Cerebellar nuclear complex (tissue), 1 donor: ENCODE measurements at regions not wholly inside any gene's neighbourhood (a gene's known extent, or its start where the extent isn't known, plus 50 kb on each side); places are given as distances from the start of the nearest gene placed in this dataset.
"Not testable (repeated sequence)": the region's sequence is repeated elsewhere in the genome, so short reads cannot be mapped to it uniquely, and the experiment has no call there.

ENCODE experiments used
- DNase-seq, 2 experiments: peaks; one replicate each; lab custom pipeline; 2025; lab: John Stamatoyannopoulos, UW

DNA sequence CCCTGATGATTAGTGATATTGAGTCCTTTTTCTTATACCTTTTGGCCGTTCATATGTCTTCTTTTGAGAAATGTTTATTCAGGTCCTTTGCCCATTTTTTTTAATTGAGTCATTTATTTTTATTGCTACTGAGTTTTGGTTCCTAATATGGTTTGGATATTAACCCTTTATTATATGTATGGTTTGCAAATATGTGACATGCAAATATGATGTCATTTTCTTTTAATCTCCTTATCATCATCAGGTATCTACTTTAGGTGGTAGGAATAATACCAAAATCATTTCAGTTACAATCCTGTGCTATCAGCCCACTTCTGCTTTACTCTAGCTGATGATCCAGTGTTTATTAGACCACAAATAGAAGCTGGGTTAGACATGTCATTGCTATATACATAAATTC, 102.3 kb upstream of the TRPC7 start:
- no peak for DNase-seq

DNA sequence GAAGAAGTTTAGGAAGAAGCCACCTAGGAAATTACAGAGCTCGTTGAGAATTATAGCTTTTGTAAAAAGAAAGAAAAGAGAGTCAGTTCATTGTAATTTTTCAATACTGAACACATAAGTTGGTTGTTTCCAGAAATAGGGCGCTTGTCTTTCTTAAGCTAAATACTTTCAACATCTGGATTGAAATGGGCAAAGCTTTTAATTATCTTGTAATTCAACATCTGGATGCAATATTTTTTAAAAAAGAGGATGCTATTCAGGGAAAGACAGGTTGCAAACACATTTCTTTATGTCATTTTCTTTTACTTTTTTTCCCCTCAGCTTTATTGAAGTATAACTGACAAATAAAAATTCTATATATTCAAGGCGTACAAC, 100.7 kb upstream of the TRPC7 start:
- DNase-seq: no peak

DNA sequence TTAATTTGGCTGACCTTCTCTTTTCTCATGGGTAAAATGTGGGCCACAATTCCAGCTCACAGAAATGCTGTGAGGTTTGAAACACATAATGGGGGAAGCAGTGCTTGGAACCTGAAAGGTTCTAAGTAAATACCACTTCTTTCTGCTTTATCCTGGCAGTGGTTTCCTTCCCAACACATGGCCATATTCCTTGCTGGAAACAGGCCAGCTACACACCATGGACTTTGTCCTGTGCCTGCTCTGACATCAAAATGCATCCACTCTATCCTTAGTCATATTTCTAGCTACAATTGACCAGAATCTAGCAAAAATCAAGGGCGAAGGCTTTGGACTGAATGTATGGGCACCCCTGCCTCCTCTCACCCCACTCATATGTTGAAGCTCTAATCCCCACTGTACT, 93.1 kb upstream of the TRPC7 start:
- no peak for DNase-seq

DNA sequence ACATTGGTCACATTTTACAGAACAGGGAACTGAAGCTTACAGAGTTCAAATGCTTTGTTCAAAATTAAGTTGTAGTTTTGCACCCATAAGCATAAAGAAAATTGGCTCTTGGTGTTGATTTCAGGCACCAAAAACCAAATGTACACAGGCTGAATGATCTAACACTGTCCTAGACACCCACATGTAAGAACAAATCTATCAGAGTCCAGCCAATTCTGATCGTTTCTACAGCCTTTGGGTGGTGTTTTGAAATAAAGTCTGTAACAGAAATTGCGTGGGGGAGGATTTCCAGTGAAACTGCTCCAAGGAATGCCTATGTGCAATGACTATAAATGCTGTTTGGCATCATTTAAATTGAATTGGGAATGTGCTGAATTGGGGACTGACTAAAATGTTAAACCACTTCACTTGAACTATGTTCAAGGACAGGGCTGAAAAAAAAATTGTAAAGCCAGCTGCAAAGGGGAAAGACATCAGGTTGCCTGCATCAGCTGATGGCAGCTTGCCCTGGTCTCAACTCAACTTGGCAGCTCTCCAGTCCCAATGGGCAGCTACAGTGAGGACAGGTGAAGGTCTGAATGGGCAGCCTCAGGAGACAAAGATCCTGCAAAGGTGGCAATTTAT, 92.2 kb upstream of the TRPC7 start:
- DNase-seq: no peak

DNA sequence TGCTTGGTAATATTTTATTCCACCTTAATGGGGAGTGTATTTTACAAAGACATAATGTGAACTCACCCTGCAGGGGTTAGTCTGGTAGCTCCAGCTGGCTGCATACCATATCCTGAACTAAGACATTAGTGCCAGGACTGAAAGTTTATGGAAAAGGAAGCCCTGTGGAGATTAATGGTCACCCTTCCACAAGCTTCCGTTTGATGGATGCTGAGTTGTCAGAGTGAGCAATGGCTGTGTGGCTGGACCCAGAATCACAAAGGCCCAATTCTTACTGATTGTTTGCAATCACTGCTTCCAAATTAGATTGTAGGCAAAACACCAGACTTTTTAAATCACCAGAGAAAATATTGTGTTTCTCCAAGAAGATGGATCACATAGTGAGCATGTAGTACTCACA, 90.1 kb upstream of the TRPC7 start:
- DNase-seq: no peak

DNA sequence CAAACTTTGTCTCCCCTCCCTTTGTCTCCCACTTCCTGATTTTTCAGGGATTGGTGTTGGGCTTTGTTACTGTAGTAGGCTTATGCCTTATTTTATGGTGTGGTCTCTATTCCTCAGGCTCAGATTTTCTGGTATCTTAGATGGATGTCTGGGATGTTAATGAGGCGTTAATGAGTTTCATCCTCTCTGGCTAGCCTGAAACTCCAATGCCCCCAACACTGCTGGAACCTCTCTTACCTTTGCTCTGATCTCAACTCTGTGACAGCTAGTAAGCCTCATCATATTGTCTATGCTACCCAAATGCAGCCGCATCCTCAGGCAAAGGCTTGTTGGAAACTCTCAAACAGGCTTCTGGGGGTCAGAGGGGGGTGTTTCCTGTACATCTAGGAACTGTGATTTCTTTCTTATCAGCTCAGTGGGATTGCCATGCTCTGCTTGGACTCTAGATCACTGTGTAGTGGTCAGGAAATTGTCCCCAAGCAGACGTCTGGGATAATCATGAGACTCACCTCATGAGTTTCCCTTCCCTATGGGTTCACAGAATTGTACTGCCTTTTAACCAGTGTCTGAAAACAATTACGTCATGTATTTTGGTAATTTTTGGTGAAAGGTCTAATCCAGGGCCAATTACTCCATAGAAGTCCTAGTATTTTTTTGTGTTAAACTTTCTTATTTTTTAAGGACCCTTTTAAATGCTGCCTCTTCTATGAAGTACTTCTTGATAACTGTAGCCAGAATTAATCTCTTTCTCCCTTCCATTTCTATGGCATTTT, 88.8 kb upstream of the TRPC7 start:
- DNase-seq: no peak

DNA sequence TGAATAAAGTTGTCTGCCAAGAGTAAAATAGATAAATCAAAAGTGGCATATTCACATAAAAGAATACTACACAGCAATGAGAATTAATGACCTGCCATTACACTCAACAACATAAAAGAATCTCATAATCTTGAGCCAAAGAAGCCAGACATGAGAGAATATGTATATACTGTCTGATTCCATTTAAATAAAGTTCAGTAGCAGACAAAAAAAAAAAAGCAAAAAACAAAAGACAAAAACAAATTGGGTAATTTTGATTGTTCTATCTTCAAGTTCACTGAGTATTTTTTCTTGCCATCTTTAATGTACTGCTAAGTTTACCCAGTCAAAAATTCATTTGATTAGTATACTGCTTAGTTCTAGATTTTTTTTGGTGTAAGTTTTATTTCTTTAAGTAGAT, 87.9 kb upstream of the TRPC7 start:
- DNase-seq: no peak

DNA sequence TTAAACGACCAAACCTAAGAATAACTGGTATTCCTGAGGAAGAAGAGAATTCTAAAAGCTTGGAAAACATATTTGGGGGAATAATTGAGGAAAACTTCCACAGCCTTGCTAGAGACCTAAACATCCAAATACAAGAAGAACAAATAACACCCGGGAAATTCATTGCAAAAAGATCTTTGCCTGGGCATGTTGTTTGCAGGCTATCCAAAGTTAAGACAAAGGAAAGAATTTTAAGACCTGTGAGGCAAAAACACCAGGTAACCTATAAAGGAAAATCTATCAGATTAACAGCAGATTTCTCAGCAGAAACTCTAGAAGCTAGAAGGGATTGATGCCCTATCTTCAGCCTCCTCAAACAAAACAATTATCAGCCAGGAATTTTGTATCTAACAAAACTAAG, 82.2 kb upstream of the TRPC7 start:
- DNase-seq: not testable (repeated sequence)

DNA sequence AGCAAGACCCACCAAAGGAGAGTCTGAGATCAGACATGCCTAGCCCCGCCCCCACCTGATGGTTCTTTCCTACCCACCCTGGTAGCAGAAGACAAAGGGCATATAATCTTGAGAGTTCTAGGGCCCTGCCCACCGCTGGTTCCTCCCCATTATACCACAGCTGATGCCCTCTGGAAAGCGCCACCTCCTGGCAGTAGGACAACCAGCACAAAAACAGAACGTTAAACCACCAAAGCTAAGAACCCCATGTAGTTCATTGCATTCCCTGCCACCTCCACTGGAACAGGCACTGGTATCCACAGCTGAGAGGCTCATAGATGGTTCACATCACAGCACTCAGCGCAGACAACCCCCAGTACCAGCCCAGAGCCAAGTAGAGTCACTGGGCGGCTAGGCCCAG, 81.2 kb upstream of the TRPC7 start:
- DNase-seq: no peak

DNA sequence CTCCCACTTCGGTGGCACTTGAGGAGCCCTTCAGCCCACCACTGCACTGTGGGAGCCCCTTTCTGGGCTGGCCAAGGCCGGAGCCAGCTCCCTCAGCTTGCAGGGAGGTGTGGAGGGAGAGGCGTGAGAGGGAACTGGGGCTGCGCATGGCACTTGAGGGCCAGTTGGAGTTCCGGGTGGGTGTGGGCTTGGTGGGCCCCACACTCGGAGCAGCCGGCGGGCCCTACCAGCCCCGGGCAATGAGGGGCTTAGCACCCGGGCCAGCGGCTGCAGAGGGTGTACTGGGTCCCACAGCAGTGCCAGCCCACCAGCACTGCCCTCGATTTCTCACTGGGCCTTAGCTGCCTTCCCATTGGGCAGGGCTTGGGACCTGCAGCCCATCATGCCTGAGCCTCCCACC, 78.8 kb upstream of the TRPC7 start:
- not testable (repeated sequence) for DNase-seq

DNA sequence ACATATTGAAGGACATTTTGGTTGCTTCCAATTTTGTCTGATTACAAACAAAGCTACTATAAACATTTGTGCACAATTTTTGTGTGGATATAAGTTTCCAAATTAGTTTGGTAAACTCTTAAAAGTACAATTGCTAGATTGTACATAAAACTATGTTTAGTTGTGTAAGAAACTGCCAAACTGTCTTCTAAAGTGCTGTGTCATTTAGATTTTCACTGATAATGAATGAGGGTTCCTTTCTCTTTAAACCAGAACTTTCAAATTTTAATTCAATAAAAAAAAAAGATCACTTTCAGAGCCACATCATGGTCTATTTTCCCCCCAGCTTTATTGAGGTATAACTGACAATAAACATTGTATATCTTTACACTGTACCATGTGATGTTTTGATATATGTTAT, 74.0 kb upstream of the TRPC7 start:
- DNase-seq: no peak

DNA sequence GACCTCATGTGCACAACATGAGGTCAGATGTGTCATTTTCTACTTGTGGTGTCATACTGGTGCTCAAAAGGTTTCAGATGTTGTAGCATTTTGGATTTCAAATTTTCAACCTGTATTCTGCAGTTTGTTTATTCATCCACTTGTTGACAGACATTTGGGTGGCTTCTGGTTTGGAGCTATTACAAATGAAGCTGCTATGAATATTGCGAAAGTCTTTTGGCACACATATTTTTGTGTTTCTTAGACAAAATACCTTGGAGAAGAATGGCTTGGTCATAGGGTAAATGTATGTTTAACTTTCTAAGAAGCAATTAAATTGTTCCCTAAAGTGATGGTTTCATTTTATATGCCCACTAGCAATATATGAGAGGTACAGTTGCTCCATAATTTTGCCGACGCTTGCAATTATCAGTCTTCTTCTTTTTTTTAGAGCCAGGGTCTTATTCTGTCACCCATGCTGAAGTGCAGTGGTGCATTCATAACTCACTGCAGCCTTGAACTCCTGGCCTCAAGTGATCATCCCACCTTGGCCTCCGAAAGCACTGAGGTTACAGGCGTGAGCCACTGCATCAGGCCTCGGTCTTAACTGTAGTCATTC, 70.7 kb upstream of the TRPC7 start:
- DNase-seq: no peak

DNA sequence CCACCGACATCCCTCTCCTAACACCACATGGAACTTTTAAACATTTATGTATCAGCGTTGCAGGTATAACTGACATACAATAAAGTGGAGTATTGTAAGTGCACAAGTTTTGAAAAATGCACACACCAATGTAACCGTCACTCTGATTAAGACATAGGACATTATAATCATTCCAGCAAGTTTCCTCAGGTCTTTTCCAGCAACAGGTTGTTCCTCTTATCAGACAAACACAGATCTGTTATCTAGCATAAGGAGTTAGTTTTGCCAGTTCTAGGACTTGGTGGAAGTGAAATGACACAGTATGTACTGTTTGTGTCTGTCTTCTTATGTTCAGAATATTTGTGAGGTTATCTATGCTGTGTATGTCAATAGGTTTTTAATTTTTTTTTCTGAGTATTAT, 69.5 kb upstream of the TRPC7 start:
- DNase-seq: no peak

DNA sequence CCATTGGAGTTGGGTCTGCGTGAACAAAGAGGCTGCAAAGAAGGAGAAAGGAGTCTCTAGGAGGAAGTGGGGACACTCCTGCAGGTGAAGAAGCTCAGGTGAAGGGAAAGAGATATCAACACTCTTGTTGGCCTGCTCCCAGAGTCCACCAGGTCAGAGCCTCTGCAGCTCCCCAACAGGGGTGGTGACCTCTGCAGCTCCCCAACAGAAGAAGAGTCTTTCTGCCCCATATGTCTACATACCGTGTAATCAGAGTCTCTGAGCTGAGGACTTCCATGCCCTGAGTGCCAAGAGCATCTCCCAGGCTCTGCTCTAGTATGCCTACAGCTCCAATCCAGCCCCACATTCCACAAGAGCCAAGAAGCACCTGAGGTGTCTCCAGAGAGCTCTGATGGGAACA, 67.4 kb upstream of the TRPC7 start:
- DNase-seq: no peak

DNA sequence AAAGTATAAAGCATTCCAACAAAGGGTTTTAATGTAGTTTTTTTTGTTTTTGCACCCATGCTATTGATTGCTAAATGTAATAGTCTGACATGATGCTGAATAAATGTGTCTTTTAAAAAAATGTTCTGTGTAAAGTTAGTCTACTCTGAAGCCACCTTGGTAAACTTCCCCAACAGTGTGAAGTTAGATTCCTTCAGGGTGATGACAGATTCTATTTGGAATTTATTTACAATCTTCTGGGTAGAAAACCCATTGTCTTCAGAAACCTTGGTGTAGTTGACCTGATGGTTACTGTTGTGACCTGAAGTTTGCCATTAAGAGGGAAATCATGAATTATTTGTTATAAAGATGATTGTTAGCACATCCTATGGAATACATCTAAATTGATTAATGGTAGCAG, 64.7 kb upstream of the TRPC7 start:
- DNase-seq: no peak

DNA sequence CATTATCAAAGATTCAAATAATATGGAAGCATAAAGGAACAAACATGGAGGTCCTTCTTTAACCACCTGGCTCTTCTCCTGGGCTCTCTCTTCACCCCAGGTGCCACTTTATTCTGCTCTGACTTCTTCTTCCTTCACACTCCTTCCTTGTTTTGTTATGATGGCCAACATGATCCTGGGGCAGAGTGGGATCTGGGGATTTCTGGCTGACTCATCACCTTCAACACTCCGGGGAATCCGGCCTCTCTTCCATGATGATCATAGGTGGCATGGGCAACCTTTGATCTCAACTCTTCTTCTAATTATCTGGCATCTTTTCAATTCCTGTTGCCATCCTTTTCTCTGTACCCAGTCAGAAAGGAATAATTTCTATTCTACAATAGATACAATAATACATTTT, 62.1 kb upstream of the TRPC7 start:
- DNase-seq: no peak

DNA sequence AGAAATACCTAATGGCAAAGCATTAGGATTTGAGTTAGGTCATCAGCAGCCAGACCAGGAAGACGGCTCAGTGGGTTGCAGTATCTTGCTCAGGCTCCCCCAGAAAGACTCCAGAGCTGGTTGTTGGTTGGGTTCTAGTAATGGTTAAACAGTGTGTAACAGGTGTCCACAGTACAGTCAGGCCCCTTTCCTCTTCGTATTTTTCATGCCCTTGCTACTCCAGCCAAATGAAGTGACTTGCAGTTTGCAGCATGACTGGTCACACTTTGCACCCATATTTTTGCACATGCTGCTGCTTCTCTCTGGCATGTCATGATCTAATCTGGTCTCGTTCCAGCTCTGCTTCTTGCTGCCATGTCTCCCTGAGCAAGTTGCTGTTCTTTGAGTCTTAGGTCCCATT, 60.6 kb upstream of the TRPC7 start:
- no peak for DNase-seq

DNA sequence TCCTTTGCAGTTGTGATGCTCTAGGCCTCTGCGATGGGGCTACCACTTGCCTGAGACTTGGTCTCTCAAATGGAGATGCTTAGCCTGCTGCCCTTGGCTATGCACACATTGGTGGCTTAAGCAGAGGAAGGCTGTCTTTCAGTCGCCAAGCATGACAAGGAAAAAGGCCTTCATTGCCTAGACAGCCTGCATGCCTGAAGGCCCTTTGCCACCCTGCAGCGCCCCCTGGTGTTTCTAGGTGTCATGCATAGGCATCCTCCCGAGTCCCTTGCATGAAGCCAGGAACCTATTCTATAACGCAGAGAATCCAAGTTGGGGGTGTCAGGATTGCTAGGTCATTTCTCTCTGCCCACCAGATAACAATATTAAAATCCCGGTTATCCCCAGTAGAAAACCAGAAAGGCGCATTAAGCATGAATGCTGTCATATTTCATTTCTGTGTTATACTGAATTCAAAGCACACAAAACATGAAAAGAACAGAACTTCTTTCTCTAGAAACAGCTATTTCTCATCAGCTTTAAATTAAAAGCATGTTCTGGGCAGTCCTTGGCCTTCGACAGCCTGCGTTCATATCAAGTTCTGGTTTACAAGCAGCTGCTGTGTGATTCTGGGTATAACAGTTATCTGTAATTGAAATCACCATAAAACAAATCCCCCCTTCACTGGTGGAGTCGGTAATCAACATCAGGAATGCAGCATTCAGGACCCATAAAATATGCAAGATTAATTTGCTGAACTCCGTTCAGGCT, 59.7 kb upstream of the TRPC7 start:
- DNase-seq: no peak

DNA sequence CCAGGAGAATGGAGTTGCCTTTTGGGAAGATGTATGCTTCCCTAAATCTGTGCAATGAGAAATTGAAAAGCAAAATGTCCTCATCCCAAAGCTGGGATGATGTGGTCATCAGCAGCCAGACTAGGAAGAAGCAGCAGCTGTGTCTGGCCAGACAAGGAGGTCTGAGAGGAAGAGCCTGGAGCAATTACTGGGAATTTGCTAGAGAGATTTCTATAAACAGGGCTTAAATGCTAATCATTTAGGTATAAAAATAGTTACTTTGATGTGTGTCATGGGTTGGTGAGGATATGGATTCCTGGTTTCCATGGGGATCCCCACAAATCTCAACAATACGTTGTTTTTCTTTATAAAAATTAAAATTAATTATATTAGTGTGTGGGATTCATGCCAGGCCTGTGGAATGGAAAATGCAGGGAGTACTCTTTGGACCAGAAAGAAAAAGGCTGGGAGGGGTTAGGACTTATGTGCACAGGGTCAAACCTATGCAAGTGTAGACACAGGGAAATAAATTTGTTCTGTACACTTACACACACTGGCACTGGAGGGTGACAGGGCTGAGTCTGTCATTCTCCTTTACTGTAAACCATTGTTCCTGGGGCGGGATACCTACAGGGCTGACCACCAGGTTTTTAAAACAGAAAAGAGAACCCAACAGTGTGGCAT, 58.7 kb upstream of the TRPC7 start:
- DNase-seq: no peak

DNA sequence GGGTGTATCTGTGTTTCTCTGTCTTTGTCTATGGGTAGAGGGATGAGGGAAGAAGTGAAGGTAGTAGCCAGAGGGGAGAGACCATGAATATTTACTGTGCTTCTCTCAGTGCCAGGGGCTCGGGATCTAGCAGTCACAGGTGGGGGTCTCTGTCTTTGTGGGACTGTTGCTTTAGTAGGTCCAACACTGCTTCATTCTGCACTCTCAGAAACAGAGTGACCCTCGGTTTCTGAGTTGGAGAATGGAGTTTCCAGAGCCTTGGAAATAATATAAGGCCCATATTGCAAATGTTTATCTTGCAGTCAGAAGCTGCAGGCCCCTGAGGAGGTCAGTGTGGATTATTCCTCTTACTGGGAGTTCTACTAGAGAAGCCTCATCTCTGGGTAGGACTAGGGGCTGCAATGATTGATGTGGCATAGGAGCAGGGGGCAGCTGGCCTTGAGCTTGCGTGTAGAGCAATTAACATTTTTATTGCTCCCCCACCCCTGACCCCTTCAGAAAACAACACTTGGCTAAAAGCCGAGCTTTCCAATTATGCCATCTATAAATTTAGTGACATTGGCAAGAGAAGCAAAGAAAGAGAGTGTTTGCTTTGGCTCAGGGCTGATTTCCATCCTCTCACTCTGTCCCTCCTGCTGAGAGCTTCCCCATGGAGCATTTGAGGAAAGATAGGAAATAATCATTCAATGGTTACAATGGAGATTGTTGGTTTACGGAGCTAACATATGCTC, 55.0 kb upstream of the TRPC7 start:
- no peak for DNase-seq

DNA sequence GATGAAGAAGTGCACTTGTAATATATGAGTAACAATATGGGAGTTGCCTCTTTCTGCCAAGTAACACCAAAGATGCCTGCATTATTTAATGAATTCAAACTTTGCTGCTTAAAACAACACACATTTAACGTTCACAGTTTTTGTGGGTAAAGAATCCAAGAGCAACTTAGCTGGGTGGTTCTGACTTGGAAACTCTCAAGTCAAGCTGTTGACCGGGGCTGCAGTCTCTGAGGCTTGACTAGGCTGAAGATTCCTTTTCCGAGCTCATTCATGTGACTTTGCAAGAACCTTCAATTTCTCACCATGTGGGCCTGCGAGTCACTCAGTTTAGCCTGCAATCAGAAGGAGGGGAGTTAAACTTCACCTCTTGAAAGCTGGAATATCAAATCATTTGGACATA, 53.0 kb upstream of the TRPC7 start:
- DNase-seq: no peak
